Astrocyte of the spinal cord (primary cell): ENCODE measurements at regions not wholly inside any gene's neighbourhood (a gene's known extent, or its start where the extent isn't known, plus 50 kb on each side); places are given as distances from the start of the nearest gene placed in this dataset.

Source experiments
- DNase-seq: peaks from one replicate; pipeline ENCODE4 v3.0.0; 2011; ENCODE audit warnings: low read depth, low spot score
- H3K4me3 ChIP-seq: 2 replicates; pipeline ENCODE4 v1.5.1; 2011; ENCODE audit warnings: low read depth, mild to moderate bottlenecking, low read length, moderate library complexity
- CTCF ChIP-seq: IDR thresholded peaks from 2 replicates; pipeline ENCODE4 v1.5.1; 2012; ENCODE audit warnings: low read depth, mild to moderate bottlenecking, low read length, inconsistent platforms
- in situ Hi-C: cut with HindIII; loops from 2 replicates; pipeline ENCODE4 v1.10.0; 2017; ENCODE audit warnings: low sequenced_read_pairs

DNA sequence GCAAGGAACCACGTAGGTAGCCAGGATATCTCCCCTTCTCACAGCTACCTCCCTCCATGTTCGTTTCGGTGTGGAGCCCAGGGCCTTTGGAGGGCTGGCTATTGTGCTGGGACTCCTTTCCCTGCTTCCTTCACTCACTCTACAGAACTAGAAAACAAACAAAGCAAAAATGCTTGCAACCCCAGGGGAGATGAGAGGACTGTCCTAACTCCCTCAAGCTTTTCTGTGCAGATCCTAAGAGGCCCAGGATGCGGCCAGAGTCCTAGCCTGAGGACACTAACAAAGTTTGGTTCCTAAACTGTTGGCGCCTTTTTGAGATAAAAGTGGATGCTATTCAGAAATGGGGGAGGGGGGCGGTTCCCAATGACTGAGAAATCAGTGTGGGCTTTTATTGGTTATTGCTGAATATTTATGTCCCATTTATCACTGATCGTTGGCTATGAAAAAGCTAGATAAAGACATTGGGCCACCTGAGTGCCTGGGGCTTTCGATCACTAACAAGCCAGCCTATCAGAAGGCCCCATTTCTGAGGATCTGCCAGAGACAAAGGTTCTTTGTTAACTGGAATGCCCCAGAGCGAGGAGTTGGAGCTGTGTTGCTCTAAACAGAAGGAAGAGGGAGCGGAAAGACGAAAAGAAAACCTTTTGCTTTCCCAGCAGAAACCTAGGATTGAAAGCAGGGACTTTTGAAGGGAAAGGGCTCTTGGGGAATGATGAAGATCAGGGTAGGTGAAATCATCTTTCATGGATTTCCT lies 95.2 kb upstream of the EGR2 start:
- no peak for TF ChIP-seq CTCF
- in situ Hi-C loops = no loop called here
- DNase-seq = no peak
- H3K4me3 ChIP-seq = no peak overlapping the region

- in situ Hi-C loops = no loop called here
- H3K4me3 ChIP-seq = no peak overlapping the region
- DNase-seq = no peak
- TF ChIP-seq CTCF = no peak
Observed at GRCh38 chr10:62907470-62908212, 91.5 kb upstream of the EGR2 start.

DNA sequence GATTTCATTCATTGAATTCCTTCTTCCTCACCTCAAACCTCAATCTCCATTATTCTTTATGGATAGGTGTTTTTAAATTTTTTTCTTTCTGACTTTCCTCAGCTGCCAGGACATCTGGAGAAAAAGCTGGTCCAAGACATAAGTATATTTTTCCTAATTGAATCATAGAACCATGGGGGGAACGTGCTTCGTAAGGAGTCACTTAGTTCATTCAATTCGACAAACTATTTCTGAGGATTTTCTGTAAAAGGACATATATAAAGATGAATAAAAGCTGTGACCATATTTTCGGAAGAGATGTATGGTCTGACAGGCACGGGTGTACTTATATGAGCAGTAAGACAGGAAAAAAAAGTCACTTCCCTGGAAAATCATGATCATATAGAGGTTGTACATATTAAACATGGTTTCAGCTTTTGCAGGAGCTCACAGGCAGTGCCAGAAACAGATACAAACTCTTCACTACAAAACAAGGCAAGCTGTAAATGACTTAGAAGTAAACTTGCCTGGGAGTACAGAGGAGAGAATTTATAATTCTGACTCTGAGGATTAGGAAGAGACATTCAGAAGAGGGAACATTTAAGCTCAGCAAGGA lies 88.2 kb upstream of the EGR2 start:
- in situ Hi-C loops = no loop called here
- TF ChIP-seq CTCF = no peak
- no peak for DNase-seq
- H3K4me3 ChIP-seq = no peak overlapping the region

- in situ Hi-C loops = no loop called here
- TF ChIP-seq CTCF = no peak
- no peak for DNase-seq
- no peak overlapping the region for H3K4me3 ChIP-seq
Observed at GRCh38 chr10:62903828-62904227, 87.7 kb upstream of the EGR2 start.

DNA sequence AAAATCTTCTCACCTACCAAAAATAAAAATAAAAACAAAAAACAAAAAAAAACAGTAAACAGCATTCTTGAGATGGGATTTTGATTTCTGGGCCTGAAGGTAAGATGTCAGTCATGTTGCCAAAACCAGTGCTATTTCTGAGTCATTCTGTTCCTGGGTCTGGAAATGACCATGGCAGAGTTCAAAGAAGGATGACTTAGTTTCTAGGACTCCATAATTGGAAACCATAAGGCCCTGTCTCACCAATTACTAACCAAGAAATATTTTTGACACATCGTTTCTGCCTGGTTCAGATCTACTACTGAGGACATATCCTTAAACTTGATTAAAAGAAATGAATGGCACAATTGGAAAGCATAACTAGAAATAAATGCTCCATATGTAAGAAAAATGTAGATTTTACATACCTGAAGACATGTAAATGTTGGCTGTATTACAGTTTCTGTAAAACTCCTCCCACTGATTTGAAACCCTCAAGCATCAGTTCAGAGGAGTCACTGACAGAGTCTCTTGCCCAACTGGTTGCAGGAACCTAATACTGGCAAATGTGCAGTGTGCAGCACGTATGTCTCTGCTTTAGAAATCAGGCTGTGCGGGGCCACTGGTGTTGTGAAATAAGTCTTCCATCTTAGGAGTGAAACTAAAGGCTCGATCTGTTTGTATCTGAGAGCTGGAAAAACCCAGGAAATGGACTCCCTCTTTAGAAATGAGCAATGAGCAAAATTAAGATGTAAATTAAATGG lies 84.8 kb upstream of the EGR2 start:
- DNase-seq = no peak
- no peak for TF ChIP-seq CTCF
- in situ Hi-C loops = no loop called here
- no peak overlapping the region for H3K4me3 ChIP-seq

DNA sequence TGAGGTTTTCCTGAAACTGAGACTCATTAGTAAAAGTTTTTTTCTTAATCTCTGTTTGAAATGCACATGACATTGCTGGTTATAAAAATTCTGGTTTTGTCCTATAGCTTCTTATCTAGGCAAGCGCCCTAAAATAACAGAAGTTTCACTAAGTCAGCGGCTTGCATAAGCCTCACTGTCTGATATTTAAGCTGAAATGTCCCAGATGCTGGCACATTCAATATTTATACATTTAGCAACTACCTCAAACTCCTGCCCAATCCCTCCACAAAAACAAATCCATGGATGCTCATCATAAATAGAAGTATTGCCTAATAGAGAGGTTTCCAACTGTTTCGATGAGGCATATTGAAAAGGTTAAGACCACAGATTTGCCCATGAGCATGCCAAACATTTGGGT lies 83.1 kb upstream of the EGR2 start:
- no peak overlapping the region for H3K4me3 ChIP-seq
- in situ Hi-C loops = no loop called here
- no peak for DNase-seq
- TF ChIP-seq CTCF = no peak
